NCI-H345 treated with DMSO at 0.1 percent for 48 hours (cell line): ENCODE measurements at regions not wholly inside any gene's neighbourhood (a gene's known extent, or its start where the extent isn't known, plus 50 kb on each side); places are given as distances from the start of the nearest gene placed in this dataset.

Experiments
- DNase-seq: peaks from one replicate; lab custom pipeline; 2025; ENCODE audit not compliant: unreplicated experiment; lab: John Stamatoyannopoulos, UW

- no peak for DNase-seq
Observed at GRCh38 chr1:212525479-212526110, 83.0 kb upstream of the ATF3 start.

- DNase-seq = no peak
Observed at GRCh38 chr1:212526111-212526491, 82.5 kb upstream of the ATF3 start.

- DNase-seq = no peak
Observed at GRCh38 chr1:212528501-212528900, 80.1 kb upstream of the ATF3 start.

GRCh38 chr1:212529211-212529741 is 79.3 kb upstream of the ATF3 start:
- no peak for DNase-seq

- DNase-seq = no peak
Observed at GRCh38 chr1:212531267-212531666, 77.3 kb upstream of the ATF3 start.

- no peak for DNase-seq
Observed at GRCh38 chr1:212531796-212532195, 76.8 kb upstream of the ATF3 start.

GRCh38 chr1:212532469-212533147 is 76.0 kb upstream of the ATF3 start:
- DNase-seq = no peak

GRCh38 chr1:212533148-212533517 is 75.4 kb upstream of the ATF3 start:
- DNase-seq = no peak

GRCh38 chr1:212536586-212536985 is 72.0 kb upstream of the ATF3 start:
- DNase-seq = no peak

- DNase-seq = no peak
Observed at GRCh38 chr1:212537610-212538009, 71.0 kb upstream of the ATF3 start.

GRCh38 chr1:212539737-212540430 is 68.7 kb upstream of the ATF3 start:
- DNase-seq = no peak

- no peak for DNase-seq
Observed at GRCh38 chr1:212542761-212543187, 65.8 kb upstream of the ATF3 start.

- DNase-seq = no peak
Observed at GRCh38 chr1:212544110-212544509, 64.5 kb upstream of the ATF3 start.

GRCh38 chr1:212545941-212546635 is 62.5 kb upstream of the ATF3 start:
- no peak for DNase-seq

GRCh38 chr1:212549503-212550017 is 59.0 kb upstream of the ATF3 start:
- DNase-seq = no peak

GRCh38 chr1:212551929-212552328 is 56.6 kb upstream of the ATF3 start:
- no peak for DNase-seq

GRCh38 chr1:212553676-212554075 is 54.9 kb upstream of the ATF3 start:
- DNase-seq = no peak

GRCh38 chr1:212554401-212554800 is 54.2 kb upstream of the ATF3 start:
- DNase-seq = no peak

GRCh38 chr1:212555426-212555825 is 53.1 kb upstream of the ATF3 start:
- DNase-seq = no peak

- DNase-seq = no peak
Observed at GRCh38 chr1:212556822-212557549, 51.6 kb upstream of the ATF3 start.
